Smooth muscle cell (in vitro differentiated cells): ENCODE measurements at regions not wholly inside any gene's neighbourhood (a gene's known extent, or its start where the extent isn't known, plus 50 kb on each side); places are given as distances from the start of the nearest gene placed in this dataset.
"Not testable (repeated sequence)": the region's sequence is repeated elsewhere in the genome, so short reads cannot be mapped to it uniquely, and the experiment has no call there.

Source experiments
- DNase-seq: peaks from one replicate; lab custom pipeline; 2025; ENCODE audit not compliant: unreplicated experiment; lab: John Stamatoyannopoulos, UW
- H2AFZ ChIP-seq: fragments of 200-600 bp; sonication (generic); 2 replicates; pipeline ENCODE4 v1.6.0; 2016; ENCODE audit warnings: antibody characterized with exemption, low read depth, mild to moderate bottlenecking
- H3F3A ChIP-seq: fragments of 200-600 bp; sonication (generic); 2 replicates; pipeline ENCODE4 v1.6.0; 2017; ENCODE audit warnings: antibody characterized with exemption, low read depth
- H3K27ac ChIP-seq: fragments of 200-600 bp; sonication (generic); 2 replicates; pipeline ENCODE4 v1.5.1; 2016; ENCODE audit warnings: low read depth, mild to moderate bottlenecking
- H3K27me3 ChIP-seq: fragments of 200-600 bp; sonication (generic); 2 replicates; pipeline ENCODE4 v1.6.1; 2016; ENCODE audit warnings: low read depth, mild to moderate bottlenecking
- H3K36me3 ChIP-seq: fragments of 200-600 bp; sonication (generic); 2 replicates; pipeline ENCODE4 v1.5.1; 2016; ENCODE audit warnings: low read depth
- H3K4me1 ChIP-seq: fragments of 200-600 bp; sonication (generic); 2 replicates; pipeline ENCODE4 v1.5.1; 2016; ENCODE audit warnings: low read depth
- H3K4me2 ChIP-seq: fragments of 200-600 bp; sonication (generic); 2 replicates; pipeline ENCODE4 v1.6.0; 2016; ENCODE audit warnings: mild to moderate bottlenecking
- H3K4me3 ChIP-seq: fragments of 200-600 bp; sonication (generic); 2 replicates; pipeline ENCODE4 v1.5.1; 2016; ENCODE audit warnings: mild to moderate bottlenecking
- H3K79me2 ChIP-seq: fragments of 200-600 bp; sonication (generic); 2 replicates; pipeline ENCODE4 v1.6.0; 2016; ENCODE audit warnings: low read depth, mild to moderate bottlenecking
- H3K9ac ChIP-seq: fragments of 200-600 bp; sonication (generic); 2 replicates; pipeline ENCODE4 v1.6.0; 2016; ENCODE audit warnings: low read depth
- H3K9me3 ChIP-seq: fragments of 200-600 bp; sonication (generic); replicated peaks from 2 replicates; pipeline ENCODE4 v1.5.1; 2016; ENCODE audit warnings: low read depth
- H4K20me1 ChIP-seq: fragments of 200-600 bp; sonication (generic); 2 replicates; pipeline ENCODE4 v1.6.0; 2016; ENCODE audit warnings: low read depth
- WGBS: methylation state at CpG from one replicate; pipeline ENCODE4 v1.1.7; 2016; ENCODE audit warnings: low lambda C conversion rate; 5-methylcytosine and 5-hydroxymethylcytosine counted together
- TF ChIP-seq, protein P1 (sequence below): fragments of 200-600 bp; sonication (generic); IDR thresholded peaks from 2 replicates; pipeline ENCODE4 v1.5.1; 2017; ENCODE audit warnings: borderline replicate concordance, mild to moderate bottlenecking, antibody characterized with exemption; ENCODE audit not compliant: insufficient read depth, poor library complexity, severe bottlenecking

DNA sequence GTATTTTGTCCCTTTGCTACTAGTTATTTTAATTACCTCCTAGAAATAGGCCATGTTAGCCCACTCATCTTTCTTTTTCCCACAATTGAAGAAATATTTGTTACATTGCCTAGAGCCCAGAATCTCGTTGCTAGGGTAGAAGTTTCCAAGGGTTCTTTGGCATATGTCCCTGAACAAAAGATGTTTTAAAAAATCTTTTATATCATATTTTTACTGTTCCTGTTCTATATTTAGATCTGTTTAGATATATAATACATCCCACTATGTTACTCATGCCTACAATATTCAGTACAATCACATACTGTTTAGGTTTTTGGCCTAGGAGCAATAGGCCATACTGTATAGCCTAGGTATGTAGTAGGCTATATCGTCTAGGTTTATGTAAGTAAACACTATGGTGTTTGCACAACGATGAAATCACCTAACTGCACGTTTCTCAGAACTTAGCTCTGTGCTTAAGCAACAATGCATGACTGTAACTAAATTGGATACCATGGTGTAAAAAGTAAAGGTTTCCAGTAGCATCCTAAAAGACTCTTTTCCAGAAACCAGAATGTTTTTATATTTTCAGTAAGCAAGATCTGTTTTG, 236.0 kb upstream of the SLIT2 start:
- TF ChIP-seq, protein P1, sequence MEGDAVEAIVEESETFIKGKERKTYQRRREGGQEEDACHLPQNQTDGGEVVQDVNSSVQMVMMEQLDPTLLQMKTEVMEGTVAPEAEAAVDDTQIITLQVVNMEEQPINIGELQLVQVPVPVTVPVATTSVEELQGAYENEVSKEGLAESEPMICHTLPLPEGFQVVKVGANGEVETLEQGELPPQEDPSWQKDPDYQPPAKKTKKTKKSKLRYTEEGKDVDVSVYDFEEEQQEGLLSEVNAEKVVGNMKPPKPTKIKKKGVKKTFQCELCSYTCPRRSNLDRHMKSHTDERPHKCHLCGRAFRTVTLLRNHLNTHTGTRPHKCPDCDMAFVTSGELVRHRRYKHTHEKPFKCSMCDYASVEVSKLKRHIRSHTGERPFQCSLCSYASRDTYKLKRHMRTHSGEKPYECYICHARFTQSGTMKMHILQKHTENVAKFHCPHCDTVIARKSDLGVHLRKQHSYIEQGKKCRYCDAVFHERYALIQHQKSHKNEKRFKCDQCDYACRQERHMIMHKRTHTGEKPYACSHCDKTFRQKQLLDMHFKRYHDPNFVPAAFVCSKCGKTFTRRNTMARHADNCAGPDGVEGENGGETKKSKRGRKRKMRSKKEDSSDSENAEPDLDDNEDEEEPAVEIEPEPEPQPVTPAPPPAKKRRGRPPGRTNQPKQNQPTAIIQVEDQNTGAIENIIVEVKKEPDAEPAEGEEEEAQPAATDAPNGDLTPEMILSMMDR = no peak
- Histone ChIP-seq H3K27ac (no peak overlapping the region), H3K79me2 (no peaks in the 10 kb centered on the region), H3K4me1 (no peaks in the 10 kb centered on the region), H3K4me2 (no peak overlapping the region), H4K20me1 (no peaks in the 10 kb centered on the region), H2AFZ (no peak overlapping the region), H3K9ac (no peak overlapping the region), H3F3A (no peaks in the 10 kb centered on the region), H3K36me3 (no peaks in the 10 kb centered on the region), H3K27me3 (no peaks in the 10 kb centered on the region), H3K9me3 (no peaks in the 10 kb centered on the region), H3K4me3 (no peak overlapping the region)
- DNase-seq = no peak
- 94% methylated on average over 4 of the region's 4 CpGs for WGBS

DNA sequence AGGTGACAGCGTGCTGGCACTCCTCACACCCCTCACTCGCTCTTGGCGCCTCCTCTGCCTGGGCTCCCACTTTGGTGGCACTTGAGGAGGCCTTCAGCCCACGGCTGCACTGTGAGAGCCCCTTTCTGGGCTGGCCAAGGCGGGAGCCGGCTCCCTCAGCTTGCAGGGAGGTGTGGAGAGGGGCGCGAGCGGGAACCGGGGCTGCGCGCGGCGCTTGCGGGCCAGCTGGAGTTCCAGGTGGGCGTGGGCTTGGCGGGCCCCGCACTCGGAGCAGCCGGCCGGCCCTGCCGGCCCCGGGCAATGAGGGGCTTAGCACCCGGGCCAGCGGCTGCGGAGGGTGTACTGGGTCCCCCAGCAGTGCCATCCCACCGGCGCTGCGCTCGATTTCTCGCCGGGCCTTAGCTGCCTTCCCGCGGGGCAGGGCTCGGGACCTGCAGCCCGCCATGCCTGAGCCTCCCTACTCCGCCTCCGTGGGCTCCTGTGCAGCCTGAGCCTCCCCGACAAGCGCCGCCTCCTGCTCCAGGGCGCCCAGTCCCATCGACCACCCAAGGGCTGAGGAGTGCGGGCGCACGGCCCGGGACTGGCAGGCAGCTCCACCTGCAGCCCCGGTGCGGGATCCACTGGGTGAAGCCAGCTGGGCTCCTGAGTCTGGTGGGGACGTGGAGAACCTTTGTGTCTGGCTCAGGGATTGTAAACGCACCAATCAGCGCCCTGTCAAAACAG, 247.7 kb upstream of the SLIT2 start:
- H3K9ac ChIP-seq, H3K4me2 ChIP-seq, H3K4me3 ChIP-seq, H3K27me3 ChIP-seq, DNase-seq, H3F3A ChIP-seq, H3K4me1 ChIP-seq, H3K27ac ChIP-seq, H2AFZ ChIP-seq, H3K9me3 ChIP-seq, H4K20me1 ChIP-seq, H3K36me3 ChIP-seq, H3K79me2 ChIP-seq: not testable (repeated sequence)
- 99% methylated on average over 47 of the region's 52 CpGs for WGBS

GRCh38 chr4:19999775-20000414, 251.8 kb upstream of the SLIT2 start:
- TF ChIP-seq, protein P1 = no peak
- 85% methylated on average over 4 of the region's 4 CpGs for WGBS
- no peak overlapping the region for H3K4me2 ChIP-seq

GRCh38 chr4:19999276-19999675, 252.4 kb upstream of the SLIT2 start:
- Histone ChIP-seq H3K4me3 (no peak overlapping the region), H3K36me3 (no peaks in the 10 kb centered on the region), H3F3A (no peaks in the 10 kb centered on the region), H3K9me3 (no peaks in the 10 kb centered on the region), H3K4me1 (no peaks in the 10 kb centered on the region), H2AFZ (no peak overlapping the region), H3K79me2 (no peaks in the 10 kb centered on the region), H4K20me1 (no peaks in the 10 kb centered on the region), H3K4me2 (no peak overlapping the region), H3K9ac (no peak overlapping the region), H3K27me3 (no peaks in the 10 kb centered on the region), H3K27ac (no peak overlapping the region)
- TF ChIP-seq, protein P1 = no peak
- DNase-seq = no peak
- 96% methylated on average over 1 of the region's 1 CpG for WGBS

More at GRCh38 chr4:19999775-20000414, 251.8 kb upstream of the SLIT2 start:
- Histone ChIP-seq H3K4me3 (no peak overlapping the region), H2AFZ (no peak overlapping the region), H4K20me1 (no peaks in the 10 kb centered on the region), H3F3A (no peaks in the 10 kb centered on the region), H3K9ac (no peak overlapping the region), H3K79me2 (no peaks in the 10 kb centered on the region), H3K9me3 (no peaks in the 10 kb centered on the region), H3K27me3 (no peaks in the 10 kb centered on the region), H3K27ac (no peak overlapping the region), H3K36me3 (no peaks in the 10 kb centered on the region), H3K4me1 (no peaks in the 10 kb centered on the region)
- no peak for DNase-seq
